Vagina (tissue), 2 donors: ENCODE measurements at regions not wholly inside any gene's neighbourhood (a gene's known extent, or its start where the extent isn't known, plus 50 kb on each side); places are given as distances from the start of the nearest gene placed in this dataset.

Source experiments
- CTCF ChIP-seq, 3 experiments: fragments of 450-650 bp in 2 of 3; fragments of 200-600 bp in 1 of 3; sonication (generic) in 1 of 3; IDR thresholded peaks; one replicate each; pipeline ENCODE4 v1.5.1; 2017 to 2019; ENCODE audit warnings: antibody characterized with exemption in 3 of 3, mild to moderate bottlenecking in 2 of 3, moderate library complexity in 2 of 3
- POLR2A ChIP-seq, 2 donors: fragments of 450-650 bp; IDR thresholded peaks; one replicate each; pipeline ENCODE4 v1.6.1; 2017; ENCODE audit warnings: antibody characterized with exemption in 2 of 2, mild to moderate bottlenecking in 2 of 2, moderate library complexity in 2 of 2
- POLR2AphosphoS5 ChIP-seq, 2 donors: sonication (generic); formaldehyde crosslinking; IDR thresholded peaks; one replicate each; pipeline ENCODE4 v1.9.0; 2017; ENCODE audit warnings: antibody characterized with exemption in 2 of 2, mild to moderate bottlenecking in 2 of 2, low read depth in 1 of 2; ENCODE audit not compliant: insufficient read depth in 1 of 2

- no peak for TF ChIP-seq CTCF (IDR thresholded peaks at IDR 0.05)
- TF ChIP-seq POLR2AphosphoS5 (IDR thresholded peaks at IDR 0.05; ENCODE audit: insufficient read depth in 1 of 2, low read depth in 1 of 2) = no peak
- TF ChIP-seq POLR2A (IDR thresholded peaks at IDR 0.05) = no peak
Measured at GRCh38 chr10:63696205-63696604, 175.0 kb downstream of the REEP3 start.
